Endothelial cell of umbilical vein (primary cell): ENCODE measurements at regions not wholly inside any gene's neighbourhood (a gene's known extent, or its start where the extent isn't known, plus 50 kb on each side); places are given as distances from the start of the nearest gene placed in this dataset.

Experiments
- BruUV-seq: library from RNA; stranded (reverse); fragments of 400-500 nt; replicated peaks from 2 replicates; lab custom pipeline; 2021; lab: Mats Ljungman, UMichigan
- CTCF ChIA-PET: fragments of 300-600, 350-600 bp; sonication (Branson Sonifier 250); formaldehyde crosslinking; loops from one replicate; lab custom pipeline; 2021; ENCODE audit warnings: antibody characterized with exemption, inconsistent platforms; lab: Charles Lee
- POLR2A ChIA-PET: fragments of 300-600, 350-600 bp; sonication (Branson Sonifier 250); formaldehyde crosslinking; loops from one replicate; lab custom pipeline; 2021; ENCODE audit warnings: antibody characterized with exemption, inconsistent platforms; lab: Charles Lee
- DNase-seq: peaks from one replicate; pipeline ENCODE4 v3.0.0-alpha.2; 2011; ENCODE audit warnings: low read depth, low spot score
- FAIRE-seq: peaks from 2 replicates; lab custom pipeline; 2011; peaks lifted over from hg19 to GRCh38; lab: Jason Lieb, UNC
- H2AFZ ChIP-seq: 2 replicates; pipeline ENCODE4 v1.6.0; 2012; ENCODE audit warnings: low read depth, low read length, control low read depth, inconsistent platforms
- H3K27ac ChIP-seq: 2 replicates; pipeline ENCODE4 v1.5.1; 2011; ENCODE audit warnings: low read depth, mild to moderate bottlenecking, control low read depth, low read length, moderate library complexity; ENCODE audit not compliant: insufficient read depth
- H3K27me3 ChIP-seq, 2 experiments: 2 replicates each; pipeline versions ENCODE4 v1.6.0 to v1.6.1; 2011; ENCODE audit warnings: low read length in 2 of 2, mixed read lengths in 1 of 2; ENCODE audit not compliant: control insufficient read depth in 2 of 2, insufficient read depth in 2 of 2
- H3K36me3 ChIP-seq, 2 experiments: 2 replicates in 1 of 2; 3 replicates in 1 of 2; pipeline ENCODE4 v1.5.1; 2011; ENCODE audit warnings: low read length in 2 of 2, mild to moderate bottlenecking in 1 of 2, moderate library complexity in 1 of 2; ENCODE audit not compliant: control insufficient read depth in 2 of 2, insufficient read depth in 2 of 2; ENCODE audit errors: extremely low read depth in 1 of 2
- H3K4me1 ChIP-seq: 3 replicates; pipeline ENCODE4 v1.5.1; 2011; ENCODE audit warnings: mild to moderate bottlenecking, low read length; ENCODE audit not compliant: control insufficient read depth, insufficient read depth; ENCODE audit errors: extremely low read depth
- H3K4me2 ChIP-seq: 2 replicates; pipeline ENCODE4 v1.6.1; 2011; ENCODE audit warnings: low read length, control low read depth, mixed read lengths; ENCODE audit not compliant: insufficient read depth
- H3K4me3 ChIP-seq, 3 experiments: fragments of 200-600 bp in 1 of 3; sonication (generic), shearing (Covaris generic) in 1 of 3; replicated peaks in 1 of 3; 2 replicates each; pipeline ENCODE4 v1.5.1; 2011 to 2016; ENCODE audit warnings: control low read depth in 3 of 3, low read length in 3 of 3, mild to moderate bottlenecking in 2 of 3, inconsistent platforms in 1 of 3, low read depth in 1 of 3, moderate library complexity in 1 of 3; ENCODE audit not compliant: insufficient read depth in 1 of 3
- H3K79me2 ChIP-seq: 2 replicates; pipeline ENCODE4 v1.6.0; 2012; ENCODE audit warnings: low read length, inconsistent platforms; ENCODE audit not compliant: control insufficient read depth, insufficient read depth
- H3K9ac ChIP-seq: replicated peaks from 2 replicates; pipeline ENCODE3; 2011; ENCODE audit warnings: low read length, control low read depth; ENCODE audit not compliant: insufficient read depth; ENCODE audit errors: extremely low read depth
- H3K9me1 ChIP-seq: replicated peaks from 3 replicates; pipeline ENCODE4 v1.6.0; 2011; ENCODE audit warnings: mild to moderate bottlenecking, low read length; ENCODE audit not compliant: control insufficient read depth, insufficient read depth; ENCODE audit errors: extremely low read depth
- H3K9me3 ChIP-seq: replicated peaks from 2 replicates; pipeline ENCODE4 v1.5.1; 2012; ENCODE audit warnings: low read length, inconsistent platforms; ENCODE audit not compliant: control insufficient read depth, insufficient read depth
- H4K20me1 ChIP-seq: replicated peaks from 2 replicates; pipeline ENCODE3; 2011; ENCODE audit warnings: mild to moderate bottlenecking, low read length; ENCODE audit not compliant: control insufficient read depth, insufficient read depth; ENCODE audit errors: extremely low read depth
- EZH2 ChIP-seq: IDR thresholded peaks from 2 replicates; pipeline ENCODE4 v1.6.1; 2012; ENCODE audit warnings: borderline replicate concordance, low read depth, mild to moderate bottlenecking, moderate library complexity, low read length, inconsistent platforms; ENCODE audit not compliant: severe bottlenecking
- FOS ChIP-seq: IDR thresholded peaks from 2 replicates; pipeline ENCODE4 v1.6.1; 2011; ENCODE audit warnings: mild to moderate bottlenecking, low read length, moderate library complexity, borderline replicate concordance; ENCODE audit not compliant: insufficient read depth
- JUN ChIP-seq: IDR thresholded peaks from 2 replicates; pipeline ENCODE4 v1.6.1; 2011; ENCODE audit warnings: borderline replicate concordance, low read depth; ENCODE audit not compliant: insufficient read length, insufficient read depth
- MYC ChIP-seq: IDR thresholded peaks from one replicate; pipeline ENCODE4 v1.6.1; 2011; ENCODE audit warnings: mild to moderate bottlenecking, low read depth, low read length
- POLR2A ChIP-seq: IDR thresholded peaks from 2 replicates; pipeline ENCODE4 v1.6.1; 2012; ENCODE audit warnings: low read depth, mild to moderate bottlenecking, control low read depth, low read length
- POLR2AphosphoS5 ChIP-seq: IDR thresholded peaks from 2 replicates; pipeline ENCODE4 v1.6.1; 2012; ENCODE audit warnings: low read depth, mild to moderate bottlenecking, control low read depth, low read length, moderate library complexity; ENCODE audit not compliant: insufficient read depth
- dilution Hi-C: fragments of 300-500 bp; cut with MboI; formaldehyde crosslinking; loops from one replicate; pipeline ENCODE4 v1.15.0; 2019; ENCODE audit warnings: low sequenced_read_pairs; ENCODE audit not compliant: extremely low pct_ligation_motif_present
- intact Hi-C: fragments of 100-400 bp; cut with micrococcal nuclease; formaldehyde crosslinking; loops from one replicate; pipeline ENCODE4 v1.10.0; 2022
- TF ChIP-seq, protein P1 (sequence below): IDR thresholded peaks from 2 replicates; pipeline ENCODE4 v1.6.1; 2011; ENCODE audit not compliant: insufficient read depth, insufficient read length
- TF ChIP-seq, protein P2 (sequence below), 2 donors: IDR thresholded peaks; 1 replicate in 1 of 2; 2 replicates in 1 of 2; pipeline ENCODE4 v1.5.1; 2011; ENCODE audit warnings: low read length in 2 of 2, mild to moderate bottlenecking in 2 of 2, moderate library complexity in 2 of 2, control low read depth in 1 of 2, inconsistent platforms in 1 of 2, low read depth in 1 of 2; ENCODE audit not compliant: insufficient read depth in 1 of 2; ENCODE audit errors: extremely low read depth in 1 of 2

DNA sequence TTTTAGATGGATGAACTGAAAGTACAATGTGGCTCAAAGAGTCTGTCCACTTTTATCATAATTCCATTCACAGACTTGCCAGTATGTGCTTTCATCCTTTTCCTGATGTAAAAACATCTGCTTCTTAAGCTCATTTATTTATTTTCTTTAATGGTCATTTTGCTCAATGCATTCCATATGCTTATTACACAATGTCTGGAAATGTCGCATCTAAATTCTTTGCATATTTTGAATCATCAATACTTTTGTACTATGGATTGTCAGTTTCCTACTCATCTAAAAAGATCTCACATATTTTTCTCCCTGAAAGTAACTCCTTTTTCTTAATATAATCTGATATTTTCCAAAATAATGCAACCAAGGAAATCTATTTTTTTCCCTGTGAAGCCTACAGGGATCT is 1315.8 kb downstream of the EFNB2 start:
- intact Hi-C loops (no loop called here), dilution Hi-C loops (no loop called here)
- Histone ChIP-seq H3K9ac (no peak overlapping the region), H4K20me1 (no peaks in the 10 kb centered on the region), H3K4me3 (no peak overlapping the region), H3K9me3 (no peaks in the 10 kb centered on the region), H3K36me3 (no peaks in the 10 kb centered on the region), H3K9me1 (no peaks in the 10 kb centered on the region), H3K27ac (no peak overlapping the region), H3K27me3 (no peaks in the 10 kb centered on the region), H2AFZ (no peak overlapping the region), H3K4me1 (no peaks in the 10 kb centered on the region), H3K79me2 (no peaks in the 10 kb centered on the region), H3K4me2 (no peak overlapping the region)
- TF ChIP-seq JUN, result no peak
- TF ChIP-seq, protein P1, sequence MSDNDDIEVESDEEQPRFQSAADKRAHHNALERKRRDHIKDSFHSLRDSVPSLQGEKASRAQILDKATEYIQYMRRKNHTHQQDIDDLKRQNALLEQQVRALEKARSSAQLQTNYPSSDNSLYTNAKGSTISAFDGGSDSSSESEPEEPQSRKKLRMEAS, result no peak
- TF ChIP-seq EZH2, result no peak
- no peak for TF ChIP-seq MYC
- no peak for TF ChIP-seq FOS
- TF ChIP-seq, protein P2, sequence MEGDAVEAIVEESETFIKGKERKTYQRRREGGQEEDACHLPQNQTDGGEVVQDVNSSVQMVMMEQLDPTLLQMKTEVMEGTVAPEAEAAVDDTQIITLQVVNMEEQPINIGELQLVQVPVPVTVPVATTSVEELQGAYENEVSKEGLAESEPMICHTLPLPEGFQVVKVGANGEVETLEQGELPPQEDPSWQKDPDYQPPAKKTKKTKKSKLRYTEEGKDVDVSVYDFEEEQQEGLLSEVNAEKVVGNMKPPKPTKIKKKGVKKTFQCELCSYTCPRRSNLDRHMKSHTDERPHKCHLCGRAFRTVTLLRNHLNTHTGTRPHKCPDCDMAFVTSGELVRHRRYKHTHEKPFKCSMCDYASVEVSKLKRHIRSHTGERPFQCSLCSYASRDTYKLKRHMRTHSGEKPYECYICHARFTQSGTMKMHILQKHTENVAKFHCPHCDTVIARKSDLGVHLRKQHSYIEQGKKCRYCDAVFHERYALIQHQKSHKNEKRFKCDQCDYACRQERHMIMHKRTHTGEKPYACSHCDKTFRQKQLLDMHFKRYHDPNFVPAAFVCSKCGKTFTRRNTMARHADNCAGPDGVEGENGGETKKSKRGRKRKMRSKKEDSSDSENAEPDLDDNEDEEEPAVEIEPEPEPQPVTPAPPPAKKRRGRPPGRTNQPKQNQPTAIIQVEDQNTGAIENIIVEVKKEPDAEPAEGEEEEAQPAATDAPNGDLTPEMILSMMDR (IDR thresholded peaks at IDR 0.05; ENCODE audit: extremely low read depth in 1 of 2, insufficient read depth in 1 of 2, low read depth in 1 of 2, low read length in 2 of 2), result no peak
- TF ChIP-seq POLR2AphosphoS5, result no peak
- no peak for TF ChIP-seq POLR2A
- ChIA-PET POLR2A (no interaction called here), CTCF (interaction anchor here (0.7 to 0.8 kb wide), 2 partner anchors 17 to 1904 kb away, joined by 3 read pairs; no protein-coding TSS in a partner anchor)
- DNase-seq, result no peak
- no TSS peak for BruUV-seq
- FAIRE-seq, result no peak
